HG03064 (cell line): ENCODE measurements at regions not wholly inside any gene's neighbourhood (a gene's known extent, or its start where the extent isn't known, plus 50 kb on each side); places are given as distances from the start of the nearest gene placed in this dataset.
"Not testable (repeated sequence)": the region's sequence is repeated elsewhere in the genome, so short reads cannot be mapped to it uniquely, and the experiment has no call there.

Source experiments
- ATAC-seq: cut with Tn5 transposase; IDR thresholded peaks from one replicate; pipeline ENCODE4 v1.9.1; 2021; ENCODE audit warnings: low read depth; ENCODE audit not compliant: unreplicated experiment

- ATAC-seq = no peak
These were observed 264.8 kb upstream of the FSIP2 start for GRCh38 chr2:185473838-185474237.

- ATAC-seq = no peak
These were observed 262.7 kb upstream of the FSIP2 start for GRCh38 chr2:185475914-185476313.

GRCh38 chr2:185477452-185477851, 261.2 kb upstream of the FSIP2 start:
- no peak for ATAC-seq

- no peak for ATAC-seq
These were observed 254.0 kb upstream of the FSIP2 start for GRCh38 chr2:185484602-185485001.

- ATAC-seq = no peak
These were observed 236.3 kb upstream of the FSIP2 start for GRCh38 chr2:185502351-185502750.

- no peak for ATAC-seq
These were observed 230.9 kb upstream of the FSIP2 start for GRCh38 chr2:185507719-185508118.

- ATAC-seq = no peak
These were observed 228.5 kb upstream of the FSIP2 start for GRCh38 chr2:185510060-185510459.

- no peak for ATAC-seq
These were observed 226.7 kb upstream of the FSIP2 start for GRCh38 chr2:185511925-185512324.

- no peak for ATAC-seq
These were observed 216.1 kb upstream of the FSIP2 start for GRCh38 chr2:185522472-185522871.

- ATAC-seq = not testable (repeated sequence)
These were observed 214.4 kb upstream of the FSIP2 start for GRCh38 chr2:185524242-185524641.

- no peak for ATAC-seq
These were observed 212.4 kb upstream of the FSIP2 start for GRCh38 chr2:185526161-185526560.

GRCh38 chr2:185531721-185532120, 206.9 kb upstream of the FSIP2 start:
- ATAC-seq = no peak

- ATAC-seq = no peak
These were observed 200.9 kb upstream of the FSIP2 start for GRCh38 chr2:185537689-185538088.

GRCh38 chr2:185567196-185567595, 171.4 kb upstream of the FSIP2 start:
- ATAC-seq = no peak

- ATAC-seq = no peak
These were observed 170.7 kb upstream of the FSIP2 start for GRCh38 chr2:185567940-185568339.

- ATAC-seq = no peak
These were observed 160.3 kb upstream of the FSIP2 start for GRCh38 chr2:185578322-185578721.

GRCh38 chr2:185583058-185583816, 155.4 kb upstream of the FSIP2 start:
- no peak for ATAC-seq

GRCh38 chr2:185585165-185585564, 153.4 kb upstream of the FSIP2 start:
- ATAC-seq = not testable (repeated sequence)

- ATAC-seq = not testable (repeated sequence)
These were observed 147.3 kb upstream of the FSIP2 start for GRCh38 chr2:185591276-185591675.

- ATAC-seq = no peak
These were observed 130.7 kb upstream of the FSIP2 start for GRCh38 chr2:185607945-185608344.

- ATAC-seq = no peak
These were observed 129.8 kb upstream of the FSIP2 start for GRCh38 chr2:185608799-185609198.

- no peak for ATAC-seq
These were observed 128.3 kb upstream of the FSIP2 start for GRCh38 chr2:185610301-185610700.

- no peak for ATAC-seq
These were observed 120.0 kb upstream of the FSIP2 start for GRCh38 chr2:185618625-185619024.
